Effector memory CD8-positive, alpha-beta T cell (primary cell): ENCODE measurements at regions not wholly inside any gene's neighbourhood (a gene's known extent, or its start where the extent isn't known, plus 50 kb on each side); places are given as distances from the start of the nearest gene placed in this dataset.

Experiments used
- ATAC-seq: fragments of 150-1000 bp; cut with Tn5 transposase; replicated peaks from 2 replicates; pipeline ENCODE4 v1.10.0; 2021; ENCODE audit warnings: mild to moderate bottlenecking, moderate library complexity
- DNase-seq, 3 experiments: peaks; one replicate each; pipeline ENCODE4 v3.0.0; 2021
- H3K27ac Mint-ChIP-seq, 2 donors: one replicate each; pipeline ENCODE4 v1.8.0; 2022; ENCODE audit warnings: mild to moderate bottlenecking in 2 of 2, mixed read lengths in 2 of 2, moderate library complexity in 2 of 2
- H3K27me3 Mint-ChIP-seq, 2 donors: one replicate each; pipeline ENCODE4 v1.8.0; 2022; ENCODE audit warnings: mixed read lengths in 2 of 2
- H3K36me3 Mint-ChIP-seq: one replicate; pipeline ENCODE4 v1.8.0; 2022; ENCODE audit warnings: mild to moderate bottlenecking, moderate library complexity, mixed read lengths; ENCODE audit not compliant: insufficient read depth
- H3K4me1 Mint-ChIP-seq, 2 donors: one replicate each; pipeline ENCODE4 v1.8.0; 2022; ENCODE audit warnings: low read depth in 2 of 2, mixed read lengths in 2 of 2
- H3K4me3 Mint-ChIP-seq, 2 donors: one replicate each; pipeline ENCODE4 v1.8.0; 2022; ENCODE audit warnings: mild to moderate bottlenecking in 2 of 2, mixed read lengths in 2 of 2, moderate library complexity in 2 of 2
- H3K9me3 Mint-ChIP-seq, 2 donors: one replicate each; pipeline ENCODE4 v1.8.0; 2022; ENCODE audit warnings: mixed read lengths in 2 of 2

DNA sequence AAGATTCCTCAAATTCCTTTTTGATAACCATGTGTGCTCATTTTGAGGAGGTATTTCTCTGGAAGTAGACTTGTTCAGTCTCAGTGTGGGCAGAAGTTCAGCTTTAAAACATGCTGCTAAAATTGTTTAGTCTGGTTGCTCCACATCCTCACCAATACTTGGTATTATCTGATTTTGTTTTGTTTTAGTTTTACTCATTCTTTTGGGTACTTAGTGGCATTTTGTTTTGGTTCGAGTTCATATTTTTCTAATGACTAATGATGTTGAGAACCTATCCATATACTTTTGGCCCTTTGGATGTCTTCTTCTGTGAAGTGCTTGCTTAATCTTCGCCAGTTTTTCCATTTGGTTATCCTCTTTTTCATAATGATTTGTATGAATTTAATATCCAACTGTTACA, 694.2 kb upstream of the FZD8 start:
- ATAC-seq, result no peak
- H3K4me3 Mint-ChIP-seq, result no peak overlapping the region
- no peak overlapping the region for H3K27ac Mint-ChIP-seq
- H3K9me3 Mint-ChIP-seq, result peaks cover 5 to 11% of the 10 kb centered on the region in 2 donors
- H3K27me3 Mint-ChIP-seq, result no peaks in the 10 kb centered on the region
- H3K36me3 Mint-ChIP-seq, result no peaks in the 10 kb centered on the region
- DNase-seq, result no peak
- no peaks in the 10 kb centered on the region for H3K4me1 Mint-ChIP-seq

- Mint-ChIP-seq H3K4me3 (no peak overlapping the region), H3K9me3 (peaks cover 7 to 8% of the 10 kb centered on the region in 2 donors), H3K27ac (no peak overlapping the region)
Measured at GRCh38 chr10:36333446-36333845, 691.4 kb upstream of the FZD8 start.

DNA sequence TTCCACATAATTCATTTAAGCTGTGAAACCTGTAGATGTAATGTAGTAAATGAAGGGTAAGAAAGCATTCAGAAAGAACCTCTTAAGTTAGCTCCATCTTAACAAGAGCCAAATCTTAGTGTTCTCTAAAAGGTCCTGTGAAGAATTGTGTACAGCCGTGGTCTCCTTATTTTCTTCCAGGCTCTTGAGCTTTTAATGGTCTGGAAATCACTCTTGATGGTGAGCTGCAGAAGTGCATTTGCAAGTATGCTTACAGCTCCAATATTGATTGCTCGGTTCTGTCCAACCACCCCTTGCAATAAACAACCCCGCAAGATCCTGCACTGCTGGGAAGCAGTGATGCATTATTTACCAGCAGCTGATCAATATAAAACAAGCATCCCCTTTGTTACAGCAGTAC, 690.8 kb upstream of the FZD8 start:
- no peaks in the 10 kb centered on the region for H3K27me3 Mint-ChIP-seq
- DNase-seq (no peak), ATAC-seq (no peak)

More at GRCh38 chr10:36333446-36333845, 691.4 kb upstream of the FZD8 start:
- Mint-ChIP-seq H3K36me3 (no peaks in the 10 kb centered on the region), H3K27me3 (no peaks in the 10 kb centered on the region), H3K4me1 (no peaks in the 10 kb centered on the region)
- no peak for DNase-seq
- no peak for ATAC-seq

GRCh38 chr10:36331121-36331520, 689.0 kb upstream of the FZD8 start:
- DNase-seq (no peak), ATAC-seq (no peak)
- Mint-ChIP-seq H3K27me3 (no peaks in the 10 kb centered on the region), H3K4me3 (no peak overlapping the region), H3K4me1 (no peaks in the 10 kb centered on the region), H3K36me3 (no peaks in the 10 kb centered on the region), H3K9me3 (peaks cover 0 to 8% of the 10 kb centered on the region in 2 donors), H3K27ac (no peak overlapping the region)

More for the DNA sequence above, 690.8 kb upstream of the FZD8 start:
- Mint-ChIP-seq H3K4me3 (no peak overlapping the region), H3K9me3 (peaks cover 5 to 8% of the 10 kb centered on the region in 2 donors), H3K36me3 (no peaks in the 10 kb centered on the region), H3K27ac (no peak overlapping the region), H3K4me1 (no peaks in the 10 kb centered on the region)

DNA sequence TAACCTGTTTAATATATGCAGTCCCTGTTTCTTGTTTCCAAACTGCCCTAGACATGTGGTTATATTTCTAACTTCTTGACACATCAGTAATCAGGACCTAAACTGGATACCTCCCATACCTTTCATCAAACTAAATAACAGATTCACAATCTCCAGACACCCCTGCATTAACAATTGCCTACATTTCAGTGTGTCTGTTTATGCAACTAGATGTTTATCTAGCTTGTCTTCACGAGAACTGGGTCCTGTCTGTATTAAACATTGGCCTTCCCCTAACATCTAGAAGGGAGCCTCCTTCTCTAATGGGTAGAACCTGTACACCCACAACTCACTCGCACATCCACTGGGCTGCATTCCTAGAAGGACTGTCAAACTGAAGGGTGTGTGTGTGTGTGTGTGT, 683.7 kb upstream of the FZD8 start:
- no peak overlapping the region for H3K27ac Mint-ChIP-seq
- DNase-seq (no peak), ATAC-seq (no peak)
- H3K36me3 Mint-ChIP-seq, result no peaks in the 10 kb centered on the region
- no peaks in the 10 kb centered on the region for H3K27me3 Mint-ChIP-seq
- H3K9me3 Mint-ChIP-seq, result peaks cover 0 to 10% of the 10 kb centered on the region in 2 donors
- H3K4me1 Mint-ChIP-seq, result no peaks in the 10 kb centered on the region
- H3K4me3 Mint-ChIP-seq, result no peak overlapping the region

DNA sequence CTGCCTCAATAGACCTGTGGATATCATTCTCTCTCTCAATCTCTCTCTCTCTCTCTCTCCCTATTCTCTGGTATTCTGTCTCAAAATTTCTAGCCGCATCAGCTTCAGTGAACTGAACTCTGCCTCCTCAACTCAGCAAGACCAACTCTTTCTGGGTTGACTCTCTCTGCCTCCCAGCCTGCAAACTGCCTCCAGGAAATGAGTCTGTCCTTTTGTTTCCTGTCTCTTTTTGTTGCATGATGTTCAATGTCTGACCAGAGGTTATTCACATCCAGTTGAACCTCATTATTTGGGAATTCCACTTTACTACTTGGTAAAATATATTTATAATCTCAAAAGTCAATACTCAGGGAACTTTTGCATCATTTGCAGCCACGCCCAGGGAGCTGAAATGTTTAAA, 682.7 kb upstream of the FZD8 start:
- DNase-seq (no peak), ATAC-seq (no peak)
- H3K9me3 Mint-ChIP-seq, result peaks cover 6 to 13% of the 10 kb centered on the region in 2 donors
- H3K4me1 Mint-ChIP-seq, result no peaks in the 10 kb centered on the region
- no peak overlapping the region for H3K4me3 Mint-ChIP-seq
- H3K27ac Mint-ChIP-seq, result no peak overlapping the region
- H3K36me3 Mint-ChIP-seq, result no peaks in the 10 kb centered on the region
- H3K27me3 Mint-ChIP-seq, result no peaks in the 10 kb centered on the region

DNA sequence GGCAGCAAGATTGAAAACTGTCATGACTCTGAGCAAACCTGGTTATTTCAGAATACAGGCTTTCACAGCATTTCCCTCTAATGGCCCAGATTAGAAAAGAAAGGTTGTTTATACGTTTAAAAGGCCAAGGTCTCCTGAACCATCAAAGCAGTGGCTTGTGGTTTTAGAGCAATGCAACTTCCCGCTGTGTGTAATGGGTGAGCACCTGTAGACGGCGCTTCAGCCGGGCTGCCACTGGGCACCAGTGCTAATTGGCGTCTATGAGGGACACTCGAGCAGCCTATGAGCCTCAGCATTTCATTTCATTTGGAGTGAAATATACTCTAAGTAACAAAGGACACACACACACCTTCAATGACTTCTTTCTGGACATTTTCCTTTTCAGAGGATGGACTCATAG, 671.0 kb upstream of the FZD8 start:
- no peaks in the 10 kb centered on the region for H3K4me1 Mint-ChIP-seq
- DNase-seq, result no peak
- H3K27me3 Mint-ChIP-seq, result no peaks in the 10 kb centered on the region
- H3K4me3 Mint-ChIP-seq, result no peak overlapping the region
- H3K27ac Mint-ChIP-seq, result no peak overlapping the region
- H3K9me3 Mint-ChIP-seq, result peaks cover 7 to 15% of the 10 kb centered on the region in 2 donors
- ATAC-seq, result no peak
- H3K36me3 Mint-ChIP-seq, result no peaks in the 10 kb centered on the region

GRCh38 chr10:36303896-36304295, 661.8 kb upstream of the FZD8 start:
- Mint-ChIP-seq H3K4me3 (no peak overlapping the region), H3K27ac (no peak overlapping the region), H3K4me1 (no peaks in the 10 kb centered on the region), H3K9me3 (peaks cover 1 to 11% of the 10 kb centered on the region in 2 donors), H3K36me3 (no peaks in the 10 kb centered on the region), H3K27me3 (no peaks in the 10 kb centered on the region)
- DNase-seq, result no peak
- ATAC-seq, result no peak

DNA sequence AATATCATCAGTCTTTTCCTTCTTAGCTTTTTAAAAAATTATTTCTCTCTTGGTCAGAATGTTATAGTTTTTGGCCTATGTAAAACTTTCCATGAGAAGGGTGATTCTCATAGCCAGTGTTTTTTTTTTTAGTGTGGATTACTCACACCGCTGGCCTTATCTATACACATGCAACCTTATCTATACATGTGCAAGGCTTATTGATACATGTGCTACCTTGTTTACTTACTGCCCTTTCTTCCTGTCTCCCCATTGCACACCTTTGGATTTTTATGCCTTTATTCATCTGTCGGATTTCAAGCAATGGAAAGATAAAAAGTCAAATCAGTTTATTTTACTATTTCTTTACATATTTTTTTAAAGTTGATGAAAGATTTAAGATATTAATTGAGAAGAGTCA, 660.0 kb upstream of the FZD8 start:
- H3K27ac Mint-ChIP-seq, result no peak overlapping the region
- no peaks in the 10 kb centered on the region for H3K27me3 Mint-ChIP-seq
- no peak for ATAC-seq
- peaks cover 4 to 11% of the 10 kb centered on the region in 2 donors for H3K9me3 Mint-ChIP-seq
- H3K4me1 Mint-ChIP-seq, result no peaks in the 10 kb centered on the region
- H3K36me3 Mint-ChIP-seq, result no peaks in the 10 kb centered on the region
- no peak overlapping the region for H3K4me3 Mint-ChIP-seq
- DNase-seq, result no peak

GRCh38 chr10:36301539-36301938, 659.4 kb upstream of the FZD8 start:
- Mint-ChIP-seq H3K27me3 (no peaks in the 10 kb centered on the region), H3K27ac (no peak overlapping the region), H3K4me1 (no peaks in the 10 kb centered on the region), H3K4me3 (no peak overlapping the region), H3K9me3 (peaks cover 4 to 12% of the 10 kb centered on the region in 2 donors), H3K36me3 (no peaks in the 10 kb centered on the region)
- ATAC-seq (no peak), DNase-seq (no peak)

- no peaks in the 10 kb centered on the region for H3K27me3 Mint-ChIP-seq
- no peak for ATAC-seq
- no peaks in the 10 kb centered on the region for H3K4me1 Mint-ChIP-seq
- peaks cover 4 to 12% of the 10 kb centered on the region in 2 donors for H3K9me3 Mint-ChIP-seq
- no peak overlapping the region for H3K4me3 Mint-ChIP-seq
- H3K36me3 Mint-ChIP-seq, result no peaks in the 10 kb centered on the region
- no peak overlapping the region for H3K27ac Mint-ChIP-seq
- no peak for DNase-seq
Measured at GRCh38 chr10:36301139-36301538, 659.0 kb upstream of the FZD8 start.

DNA sequence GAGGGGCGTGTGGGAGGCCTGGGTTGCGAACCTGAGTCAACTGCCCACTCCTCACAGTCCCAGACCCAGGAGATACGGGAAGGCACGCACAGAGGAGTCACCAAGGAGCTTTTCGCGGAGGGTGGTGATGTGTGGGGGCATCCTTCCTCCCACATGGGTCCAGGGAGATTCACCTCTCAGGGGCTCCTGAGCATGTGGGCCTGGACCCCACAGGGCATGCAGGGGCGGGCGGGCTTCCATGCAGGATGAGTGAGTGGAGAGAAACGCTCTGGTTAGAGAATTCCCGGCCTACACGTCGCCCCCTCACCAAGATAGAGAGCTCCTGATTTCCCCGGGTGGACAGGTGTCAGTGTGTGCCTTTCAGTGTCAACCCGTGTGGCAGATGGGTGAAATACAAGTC, 641.7 kb upstream of the FZD8 start:
- no peak for ATAC-seq
- no peaks in the 10 kb centered on the region for H3K27me3 Mint-ChIP-seq

DNA sequence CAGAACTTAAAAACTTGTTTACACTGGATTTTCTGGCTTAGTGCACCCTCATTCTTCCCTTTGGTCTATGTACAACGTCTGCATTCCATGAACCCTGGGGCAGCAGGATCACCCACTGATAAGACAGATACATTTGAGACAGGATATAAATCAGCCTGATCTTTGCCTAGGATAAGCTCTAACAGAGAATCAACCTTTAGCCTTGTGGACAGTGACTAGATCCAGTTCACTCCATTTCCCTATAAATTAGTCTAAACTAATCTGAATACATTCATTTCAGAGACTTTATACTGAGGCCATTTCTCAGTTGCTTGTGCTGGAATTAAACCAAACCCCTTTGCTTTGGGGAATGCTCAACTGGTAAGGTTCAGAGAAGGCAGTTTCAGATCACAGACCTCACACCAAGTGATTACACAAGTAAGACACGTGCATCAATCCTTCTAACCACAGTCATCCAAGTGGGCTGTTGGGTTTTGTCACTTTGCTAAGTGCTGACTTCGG, 639.8 kb upstream of the FZD8 start:
- H3K27me3 Mint-ChIP-seq, result no peaks in the 10 kb centered on the region
- no peak for DNase-seq
- no peak for ATAC-seq

More for the DNA sequence above, 641.7 kb upstream of the FZD8 start:
- Mint-ChIP-seq H3K9me3 (peaks cover 4 to 9% of the 10 kb centered on the region in 2 donors), H3K4me1 (no peaks in the 10 kb centered on the region), H3K4me3 (no peak overlapping the region), H3K36me3 (no peaks in the 10 kb centered on the region), H3K27ac (no peak overlapping the region)
- DNase-seq, result no peak

DNA sequence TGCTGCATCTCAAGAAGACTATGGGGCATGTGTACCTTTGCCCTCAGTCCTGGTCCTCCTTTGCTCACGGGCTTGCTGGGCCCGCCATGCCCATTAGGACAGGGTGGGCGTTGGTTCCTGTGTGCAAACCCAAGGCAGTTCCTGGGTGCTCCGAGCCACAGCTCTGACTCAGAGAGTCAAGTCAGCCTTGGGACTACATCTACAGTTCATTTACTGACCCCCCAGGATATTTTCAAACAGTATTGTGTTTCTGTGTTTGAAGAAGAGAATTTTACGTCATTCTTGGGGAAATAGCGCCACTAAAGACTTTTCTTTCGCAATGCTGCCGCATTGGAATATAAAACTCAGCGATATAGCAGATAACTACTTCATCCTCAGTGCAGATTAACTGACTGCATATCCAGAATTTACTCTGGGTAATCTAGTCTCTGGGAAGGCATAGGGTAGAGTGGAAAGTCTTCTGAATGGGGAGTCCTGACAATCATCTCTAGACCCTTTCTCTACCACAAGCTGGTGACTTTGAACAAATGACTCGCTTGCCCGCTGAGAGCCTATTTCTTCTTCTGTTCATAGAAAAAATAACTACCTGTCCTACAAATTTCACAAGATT, 638.9 kb upstream of the FZD8 start:
- no peaks in the 10 kb centered on the region for H3K4me1 Mint-ChIP-seq
- H3K4me3 Mint-ChIP-seq, result no peak overlapping the region
- ATAC-seq (no peak), DNase-seq (no peak)
- no peak overlapping the region for H3K27ac Mint-ChIP-seq
- no peaks in the 10 kb centered on the region for H3K27me3 Mint-ChIP-seq
- no peaks in the 10 kb centered on the region for H3K36me3 Mint-ChIP-seq
- H3K9me3 Mint-ChIP-seq, result peaks cover 7 to 13% of the 10 kb centered on the region in 2 donors

More for the DNA sequence above, 639.8 kb upstream of the FZD8 start:
- no peaks in the 10 kb centered on the region for H3K4me1 Mint-ChIP-seq
- H3K4me3 Mint-ChIP-seq, result no peak overlapping the region
- no peak overlapping the region for H3K27ac Mint-ChIP-seq
- H3K36me3 Mint-ChIP-seq, result no peaks in the 10 kb centered on the region
- peaks cover 8 to 18% of the 10 kb centered on the region in 2 donors for H3K9me3 Mint-ChIP-seq
